ENCODE measurements at regions not wholly inside any gene's neighbourhood (a gene's known extent, or its start where the extent isn't known, plus 50 kb on each side); places are given as distances from the start of the nearest gene placed in this dataset.
A peak's percentile ranks its signal among the peaks of the same experiment; 100 is the strongest.

DNA sequence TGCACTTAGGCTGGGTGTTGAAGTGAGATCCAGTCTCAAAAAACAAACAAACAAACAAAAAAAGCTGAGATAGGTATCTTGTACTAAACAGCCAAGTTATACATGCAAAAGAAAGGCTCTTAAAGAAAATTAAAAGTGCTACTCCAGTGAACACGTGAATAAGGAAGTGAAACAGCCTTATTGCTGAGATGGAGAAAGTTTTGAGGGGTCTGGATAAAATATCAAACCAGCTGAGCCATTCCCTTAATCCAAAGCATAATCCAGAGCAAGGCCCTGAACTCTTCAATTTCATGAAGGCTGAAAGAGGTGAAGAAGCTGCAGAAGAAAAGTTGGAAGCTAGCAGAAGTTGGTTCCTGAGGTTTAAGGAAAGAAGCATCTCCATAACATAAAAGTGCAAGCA is 360.5 kb upstream of the DAB1 start:
- DNase-seq = no peak

DNA sequence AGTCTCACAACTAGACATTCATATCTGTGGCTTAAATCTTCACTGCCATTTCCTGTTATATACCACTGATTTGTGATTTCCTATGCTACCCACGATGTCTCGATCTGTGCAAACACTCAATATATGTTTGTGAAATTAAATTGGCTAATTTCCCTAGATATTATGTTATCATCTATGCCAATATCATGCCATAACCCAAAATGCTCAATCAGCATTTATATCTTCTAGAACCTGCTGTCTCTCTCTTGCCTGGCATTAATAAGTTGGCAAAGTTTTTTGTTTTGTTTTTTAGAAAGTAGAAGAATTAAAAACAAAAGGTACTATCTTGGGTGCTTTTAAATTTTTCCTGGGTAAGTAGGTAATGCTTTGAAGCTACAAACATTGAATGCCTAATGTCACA is 358.5 kb upstream of the DAB1 start:
- DNase-seq = no peak

DNA sequence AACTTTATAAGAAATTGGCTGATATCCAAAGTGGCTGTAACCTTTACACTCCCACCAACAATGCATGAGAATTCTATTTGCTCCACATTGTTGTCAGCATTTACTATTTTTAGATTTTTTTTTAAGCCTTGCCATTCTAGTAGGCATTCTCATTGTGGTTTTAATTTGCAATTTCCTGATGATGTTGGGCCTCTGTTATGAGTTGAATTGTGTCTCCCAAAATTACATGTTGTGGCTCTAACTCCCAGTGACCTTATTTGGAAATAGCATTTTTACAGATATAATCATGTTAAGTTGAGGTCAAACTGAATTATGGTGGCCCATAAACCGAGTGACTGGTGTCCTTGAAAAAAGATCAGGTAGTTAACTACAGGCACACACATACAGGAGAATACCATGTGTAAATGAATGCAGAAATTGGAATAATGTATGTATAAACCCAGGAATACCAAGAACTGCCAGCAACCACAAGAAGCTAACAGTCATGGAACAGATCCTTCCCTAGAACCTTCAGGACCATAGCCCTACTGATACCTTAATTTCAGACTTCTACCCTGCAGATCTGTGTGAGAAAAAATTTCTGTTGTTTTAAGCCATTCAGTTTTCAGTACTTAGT is 348.8 kb upstream of the DAB1 start:
- DNase-seq = peak; percentile 1

DNA sequence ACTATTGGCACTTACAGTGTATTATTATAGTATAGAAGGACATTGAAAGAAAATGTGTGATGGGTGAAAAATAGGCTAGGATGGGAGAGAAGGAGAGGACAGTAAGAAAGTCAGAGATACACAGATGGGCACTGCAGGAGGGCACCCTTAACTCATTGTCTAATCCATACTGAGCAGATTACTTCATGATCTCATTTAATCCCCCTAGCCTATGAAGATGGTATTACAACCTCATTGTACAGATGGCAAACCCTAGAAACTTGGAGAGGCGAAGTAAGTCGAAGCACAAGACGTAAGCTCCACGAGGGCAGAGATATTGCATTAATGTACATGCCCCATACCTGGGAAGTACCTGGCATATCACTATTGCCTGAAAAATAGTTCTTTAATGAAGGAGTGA is 346.9 kb upstream of the DAB1 start:
- DNase-seq = peak; percentile 4

DNA sequence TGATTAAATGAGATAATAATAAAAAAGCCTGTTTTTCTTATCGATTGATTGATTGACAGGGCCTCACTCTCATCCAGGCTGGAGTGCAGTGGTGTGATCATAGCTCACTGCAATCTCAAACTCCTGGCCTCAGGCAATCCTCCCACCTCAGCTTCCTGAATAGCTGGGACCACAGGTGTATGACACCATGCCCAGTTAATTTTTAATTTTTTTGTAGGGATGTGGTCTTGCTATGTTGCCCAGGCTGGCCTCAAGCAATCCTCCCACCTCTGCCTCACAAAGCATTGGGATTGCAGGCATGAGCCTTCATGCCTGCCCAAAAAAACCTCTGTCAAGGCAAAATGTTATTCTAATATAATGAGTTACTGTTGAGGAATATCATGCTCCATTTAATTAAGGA is 346.4 kb upstream of the DAB1 start:
- no peak for DNase-seq

DNA sequence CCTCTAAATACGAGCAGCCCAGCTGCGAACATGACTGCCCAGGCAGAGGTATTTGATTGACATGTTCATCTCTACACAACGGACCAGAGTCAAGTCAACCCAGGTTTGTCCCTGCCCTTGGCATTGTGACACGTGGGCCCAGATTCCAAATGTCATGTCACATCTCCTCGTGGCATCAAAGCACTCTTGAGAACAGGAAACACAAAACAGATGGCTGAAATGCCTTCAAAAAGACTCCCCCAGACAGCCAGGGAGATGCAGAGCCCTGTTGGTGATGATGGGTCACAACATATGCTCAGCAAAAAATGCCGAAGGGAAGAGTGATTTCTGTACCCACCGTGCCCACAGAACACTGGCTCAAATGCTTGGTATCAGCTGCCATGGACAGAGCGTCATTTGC is 337.8 kb upstream of the DAB1 start:
- DNase-seq = no peak

DNA sequence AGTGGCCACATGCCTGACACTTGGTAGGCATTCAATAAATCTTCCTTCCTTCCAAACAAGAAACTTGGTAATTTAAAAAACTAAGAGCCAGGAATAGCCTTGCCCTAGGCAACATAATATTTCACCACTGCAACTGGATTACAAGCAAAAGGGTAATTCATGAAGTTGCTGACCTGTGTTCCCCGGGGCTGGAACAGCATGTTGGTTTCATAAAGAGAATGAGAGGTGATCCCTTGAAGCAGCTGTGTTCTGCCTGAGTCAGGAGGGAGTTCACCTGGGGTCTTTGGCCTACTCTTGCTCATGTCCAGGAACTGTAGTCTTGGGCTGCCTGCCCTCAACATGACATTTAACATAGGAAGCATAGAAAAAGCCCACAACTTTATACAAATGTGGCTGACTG is 329.0 kb upstream of the DAB1 start:
- no peak for DNase-seq

DNA sequence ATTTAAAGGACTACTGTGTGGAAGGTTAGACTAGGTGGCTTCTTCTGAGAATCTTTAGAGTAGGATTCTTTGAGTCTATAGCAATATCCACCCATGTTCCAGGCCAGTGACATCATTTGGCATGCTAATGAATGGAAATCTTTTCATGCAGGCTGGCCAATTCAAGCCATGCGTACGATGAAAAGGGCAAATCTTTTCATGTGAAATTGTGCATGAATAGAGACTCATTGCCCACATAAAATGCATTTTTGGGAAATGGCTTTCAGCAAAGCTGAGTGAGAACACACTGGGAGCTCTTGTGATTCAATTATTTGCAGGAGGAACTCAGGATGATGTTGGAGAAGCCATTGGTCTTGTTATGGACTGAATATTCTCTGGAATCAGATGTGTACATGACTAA is 324.9 kb upstream of the DAB1 start:
- no peak for DNase-seq

DNA sequence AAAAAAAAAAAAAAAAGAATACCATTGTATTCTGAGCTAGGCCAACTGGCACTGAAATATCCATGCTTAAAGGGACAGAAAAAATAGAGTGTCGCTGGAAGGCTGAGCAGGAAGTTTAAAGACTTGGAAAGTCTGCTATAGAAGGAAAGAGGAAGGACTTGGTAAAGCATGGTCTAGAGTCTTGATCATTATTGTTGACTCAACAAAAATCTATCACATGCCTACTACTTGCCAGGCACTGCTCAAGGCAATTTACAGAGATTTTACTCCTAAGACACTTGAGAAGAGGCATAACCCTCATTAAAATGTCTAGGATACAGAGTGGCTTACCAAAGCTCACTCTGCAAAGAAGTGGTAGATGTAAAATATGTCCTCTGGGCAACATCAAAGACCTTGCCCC is 324.0 kb upstream of the DAB1 start:
- DNase-seq = no peak

DNA sequence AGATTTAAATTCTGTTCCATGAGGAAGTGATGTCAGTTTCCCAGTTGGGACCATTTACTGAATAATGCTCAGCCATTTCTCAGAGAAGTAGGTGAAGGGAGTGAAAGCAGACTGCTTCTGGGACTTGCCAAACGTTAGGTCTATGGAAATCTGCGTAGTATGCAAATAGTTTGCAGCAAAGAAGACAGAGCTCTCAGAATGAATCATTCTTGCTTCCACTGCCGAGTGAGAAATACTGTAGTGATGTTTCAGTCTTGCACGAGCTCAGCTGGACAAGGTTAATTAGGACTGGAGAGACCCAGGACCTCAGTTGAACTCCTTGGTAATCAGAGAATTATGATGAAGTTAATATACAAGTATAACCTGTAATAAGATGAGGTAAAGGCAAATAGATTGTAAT is 317.7 kb upstream of the DAB1 start:
- no peak for DNase-seq

DNA sequence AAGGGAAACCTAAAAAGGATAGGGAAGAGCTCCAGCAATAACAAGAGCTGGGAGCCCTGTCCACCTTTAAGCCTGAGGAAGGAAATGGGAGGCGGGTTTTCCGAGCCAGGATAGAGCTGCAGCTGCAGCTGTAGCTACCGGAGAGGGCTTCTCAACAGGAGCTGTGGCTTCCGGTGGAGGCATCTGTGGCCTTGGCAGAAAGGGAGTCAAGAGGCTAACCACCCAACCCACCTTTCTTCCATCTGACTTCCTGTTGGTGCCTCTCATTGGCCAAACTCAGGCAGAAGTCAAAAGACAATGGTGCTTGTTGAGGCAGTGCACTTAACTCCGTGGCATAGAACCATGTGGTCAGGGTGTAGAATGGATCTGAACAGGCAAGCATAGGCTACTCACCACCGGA is 313.1 kb upstream of the DAB1 start:
- DNase-seq = no peak

DNA sequence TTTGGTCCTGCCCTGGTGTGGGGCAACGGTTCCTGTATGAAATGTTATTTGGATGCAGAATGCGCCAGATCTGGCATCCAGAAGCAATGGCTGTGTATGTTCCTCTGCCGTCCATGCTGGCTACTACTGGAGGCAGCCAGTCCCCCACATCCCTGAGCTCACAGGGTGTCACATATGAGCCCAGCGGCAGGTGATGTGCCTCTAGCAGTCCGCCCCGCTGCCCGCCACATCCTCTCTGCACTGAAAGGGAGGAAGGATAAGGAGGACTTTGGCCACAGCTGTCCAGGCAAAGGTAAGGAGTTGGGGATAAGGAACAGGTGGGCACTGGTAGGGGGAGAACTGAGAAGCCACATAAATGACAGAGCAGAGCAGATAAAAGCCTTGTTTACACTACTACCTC is 305.3 kb upstream of the DAB1 start:
- no peak for DNase-seq

DNA sequence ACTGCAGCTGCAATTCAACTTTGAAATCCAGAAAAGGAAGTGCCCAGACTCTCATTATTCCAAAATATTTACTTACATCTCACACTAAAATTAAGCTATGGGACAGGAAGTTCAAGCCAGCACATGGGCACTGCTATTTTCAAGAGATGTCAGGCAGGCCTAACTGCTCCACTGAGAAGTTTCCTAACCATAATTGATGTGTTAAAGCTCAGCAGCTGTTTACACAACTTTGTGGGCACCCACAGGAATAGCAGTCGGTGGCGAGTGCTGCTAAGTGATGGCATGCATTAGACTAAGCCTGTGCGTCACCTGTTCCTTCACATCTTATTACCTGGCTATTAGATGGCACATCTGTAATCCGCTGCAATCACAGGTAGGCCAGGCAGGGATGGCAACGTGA is 303.3 kb upstream of the DAB1 start:
- DNase-seq = no peak

DNA sequence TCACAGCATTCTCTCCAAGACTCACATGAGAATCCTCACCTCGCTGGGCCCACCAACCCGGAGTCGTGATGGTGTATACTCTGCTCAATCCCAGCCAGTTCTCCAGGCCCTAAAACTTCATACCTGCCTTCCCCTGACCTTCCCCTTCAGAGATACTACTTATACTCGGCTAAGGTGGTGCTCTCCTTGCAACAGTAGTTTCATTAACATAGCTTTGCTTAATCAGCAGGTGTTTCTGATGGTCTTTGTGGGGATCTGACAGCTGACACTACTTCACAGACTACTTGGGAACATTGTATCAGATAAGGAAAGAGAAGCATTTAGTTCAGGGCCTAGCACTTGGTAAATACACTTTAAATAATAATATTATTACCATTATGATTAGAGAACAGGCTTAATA is 301.5 kb upstream of the DAB1 start:
- DNase-seq = no peak

DNA sequence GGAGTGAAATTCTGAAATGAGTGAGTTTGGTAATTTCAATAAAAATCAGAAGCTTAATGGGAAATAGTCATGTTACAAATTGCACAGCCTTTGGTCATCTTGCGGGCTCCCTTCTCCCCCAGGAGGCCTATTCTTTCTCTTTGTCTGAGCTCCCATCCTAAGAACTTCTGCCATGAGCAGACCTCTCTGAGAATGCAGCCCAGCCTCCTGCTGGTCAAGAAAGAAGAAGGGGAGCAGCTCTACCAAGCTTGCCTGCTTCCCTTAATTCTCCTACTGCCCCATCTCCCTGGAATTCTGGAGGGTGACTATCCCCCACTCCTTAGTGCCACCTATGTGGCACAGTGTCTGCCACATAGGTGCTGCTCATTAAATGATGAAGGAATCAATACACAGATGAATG is 300.7 kb upstream of the DAB1 start:
- no peak for DNase-seq

DNA sequence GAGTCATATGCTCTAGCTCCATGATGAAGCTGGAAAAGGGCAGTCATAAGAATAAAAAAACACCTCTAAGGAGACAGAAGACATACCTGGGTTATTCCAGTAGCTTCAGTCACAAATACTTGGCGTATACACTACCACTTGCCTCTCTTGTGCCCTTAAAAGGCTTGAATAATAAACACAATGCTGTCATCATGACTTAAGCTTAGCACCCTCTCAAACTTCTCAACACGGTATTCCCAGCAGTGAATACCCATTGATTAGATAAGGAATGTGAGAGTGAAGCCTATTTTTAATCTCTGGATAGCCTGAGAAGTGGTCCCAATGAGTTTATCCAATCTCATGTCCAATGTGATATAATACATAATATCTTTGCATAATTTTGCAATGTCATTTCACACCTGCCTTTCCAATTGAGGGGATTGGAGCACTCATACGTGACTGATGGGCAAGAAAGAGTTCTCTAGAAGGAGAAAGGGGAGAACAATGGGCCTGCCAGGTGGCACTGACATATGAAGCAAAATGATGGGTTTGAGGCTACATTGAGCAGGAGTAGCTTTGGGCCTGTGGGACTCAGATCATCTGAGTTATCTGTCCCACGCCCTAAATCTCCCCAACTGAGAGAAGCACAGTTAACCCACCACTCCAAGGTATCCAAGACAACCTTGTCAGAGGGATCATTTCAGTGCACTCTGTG is 298.6 kb upstream of the DAB1 start:
- no peak for DNase-seq

DNA sequence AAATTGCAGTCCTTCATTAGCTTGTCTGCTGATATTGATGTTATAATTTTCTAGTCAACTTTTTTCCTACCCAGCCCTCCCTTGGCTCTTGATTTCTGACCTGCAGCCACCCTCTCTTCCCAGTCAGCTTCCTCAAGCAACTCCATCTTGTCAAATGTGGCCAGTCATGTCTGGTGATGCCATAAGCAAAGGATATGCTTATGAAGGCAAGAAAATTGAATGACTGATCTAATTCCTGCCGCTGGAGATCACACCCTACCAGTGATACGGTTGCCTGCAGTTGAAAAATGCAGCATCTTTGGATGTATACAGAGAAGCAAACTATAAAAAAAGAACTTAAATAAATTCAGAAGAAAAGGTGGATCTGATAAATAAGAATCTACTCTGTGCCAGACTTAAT is 297.1 kb upstream of the DAB1 start:
- DNase-seq = no peak

DNA sequence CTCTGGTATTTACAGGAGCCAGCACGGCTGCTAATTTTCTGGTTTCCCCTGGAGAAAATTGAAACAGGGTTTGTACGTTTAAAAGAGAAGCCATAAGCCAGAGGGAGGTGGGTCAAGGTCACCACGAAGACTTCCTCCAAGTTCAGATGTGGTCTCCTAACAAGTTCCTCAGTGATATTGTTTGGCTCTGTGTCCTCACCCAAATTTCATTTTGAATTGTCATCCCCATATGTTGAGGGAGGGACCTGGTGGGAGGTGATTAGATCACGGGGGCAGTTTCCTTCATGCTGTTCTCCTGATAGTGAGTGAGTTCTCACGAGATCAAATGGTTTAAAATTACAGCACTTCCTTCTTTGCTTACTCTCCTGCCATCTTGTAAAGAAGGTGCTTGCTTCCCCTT is 295.4 kb upstream of the DAB1 start:
- no peak for DNase-seq

DNA sequence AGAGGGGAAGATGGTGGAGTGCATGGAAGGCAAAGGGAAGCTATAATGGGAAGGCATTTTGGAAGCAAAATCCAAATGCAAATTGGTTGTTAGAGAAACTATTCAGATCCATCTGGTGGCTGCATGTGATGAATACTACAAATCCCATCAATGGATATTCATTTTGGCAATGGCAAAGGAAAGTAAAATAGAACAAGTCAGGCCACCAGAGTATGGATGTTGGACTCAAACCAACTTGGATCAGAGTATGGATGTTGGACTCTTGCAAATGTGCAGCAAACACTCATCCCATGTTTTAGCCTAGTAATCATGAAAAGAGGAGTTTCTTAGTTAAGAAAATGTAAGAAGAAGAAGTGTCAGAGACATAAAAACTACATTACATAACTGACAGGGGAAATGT is 289.6 kb upstream of the DAB1 start:
- no peak for DNase-seq

DNA sequence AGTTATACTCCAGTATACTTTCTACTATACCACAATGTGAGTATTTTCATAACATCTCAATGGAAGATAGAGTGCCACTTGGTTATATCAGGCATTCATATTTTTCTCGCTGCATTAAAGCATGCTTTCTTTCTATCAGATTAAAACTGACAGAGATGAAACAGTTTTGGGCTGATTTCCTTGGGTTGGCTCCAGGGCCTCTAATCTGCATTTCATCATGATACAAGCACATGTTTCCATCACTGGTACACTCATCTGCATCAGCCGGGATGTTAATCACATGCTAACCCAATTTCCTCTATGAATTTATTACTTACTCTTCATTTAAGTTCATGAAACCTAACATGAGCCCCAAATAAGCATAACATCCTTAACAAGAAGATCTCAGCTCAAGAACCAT is 289.0 kb upstream of the DAB1 start:
- no peak for DNase-seq

DNA sequence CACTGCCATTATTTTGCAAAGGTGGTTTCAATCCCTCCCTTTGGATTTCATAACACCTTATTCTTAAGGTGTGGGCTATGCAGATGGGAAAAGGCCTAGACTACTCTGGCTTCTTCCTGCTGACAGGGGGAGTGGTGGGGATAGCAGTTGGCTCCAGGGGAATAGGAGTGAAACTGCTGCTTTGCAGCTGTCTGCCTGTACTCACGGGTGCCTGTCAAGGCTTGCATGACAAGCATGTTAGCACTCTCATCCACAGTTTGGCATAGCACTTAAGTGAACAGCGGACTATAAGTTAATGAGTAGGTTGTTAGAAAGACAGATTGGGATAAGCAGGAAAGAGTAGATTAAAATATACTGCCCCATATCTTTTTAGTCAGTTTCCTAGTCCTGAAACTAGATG is 287.5 kb upstream of the DAB1 start:
- DNase-seq = no peak

DNA sequence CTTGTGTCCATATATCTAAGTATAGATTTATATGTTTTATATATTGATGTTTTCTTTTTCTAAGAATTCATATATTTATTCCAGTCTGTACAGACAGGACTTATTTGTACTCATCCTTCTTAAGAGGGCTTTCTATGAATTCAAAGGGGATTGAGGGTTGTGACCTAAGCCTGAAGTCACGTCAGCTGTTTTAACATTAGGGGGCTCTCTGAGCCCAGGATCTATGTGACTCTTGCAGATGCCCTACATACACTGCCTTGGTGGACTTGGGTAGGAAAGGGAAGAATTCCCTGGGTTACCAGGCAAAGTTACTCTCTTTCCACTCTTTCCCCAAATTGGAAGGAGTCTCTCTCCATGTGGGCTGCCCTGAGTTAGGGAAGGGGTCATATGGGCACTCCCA is 283.8 kb upstream of the DAB1 start:
- DNase-seq = no peak

DNA sequence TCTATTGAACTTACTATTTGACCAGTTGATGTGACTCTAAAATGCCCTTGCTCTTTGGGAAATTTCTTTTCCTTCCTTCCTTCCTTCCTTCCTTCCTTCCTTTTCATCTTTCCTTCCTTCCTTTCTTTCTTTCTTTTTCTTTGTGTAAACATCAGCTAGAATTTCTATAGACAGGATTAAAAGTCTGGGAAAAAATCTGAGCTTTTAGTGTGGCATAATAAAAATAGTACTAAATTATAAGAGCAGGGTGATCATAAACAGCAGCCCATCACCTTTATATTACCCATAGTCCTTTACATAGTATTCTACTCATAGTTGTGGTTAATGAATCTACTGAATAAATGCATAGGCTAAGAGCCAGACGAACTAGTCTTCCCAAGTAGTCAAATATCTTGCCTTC is 281.0 kb upstream of the DAB1 start:
- DNase-seq = no peak

DNA sequence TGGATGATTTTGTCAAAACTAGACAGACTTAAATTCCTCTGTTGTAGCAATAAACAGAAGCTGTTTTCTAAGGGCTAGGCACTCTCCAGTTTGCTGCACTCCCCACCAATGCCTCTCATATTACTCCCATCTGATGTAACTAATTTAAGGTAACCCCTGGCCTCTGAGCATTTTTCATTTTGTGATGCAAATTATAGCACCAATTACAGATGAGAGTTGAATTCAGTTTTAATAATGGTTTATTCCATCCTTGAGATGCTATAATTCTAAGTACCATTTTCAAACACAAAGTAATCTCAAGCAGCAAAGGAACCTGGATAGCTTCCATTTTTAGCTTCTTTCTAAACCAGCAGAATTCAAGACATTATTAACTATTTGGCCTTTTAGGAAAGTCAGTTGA is 280.4 kb upstream of the DAB1 start:
- no peak for DNase-seq

DNA sequence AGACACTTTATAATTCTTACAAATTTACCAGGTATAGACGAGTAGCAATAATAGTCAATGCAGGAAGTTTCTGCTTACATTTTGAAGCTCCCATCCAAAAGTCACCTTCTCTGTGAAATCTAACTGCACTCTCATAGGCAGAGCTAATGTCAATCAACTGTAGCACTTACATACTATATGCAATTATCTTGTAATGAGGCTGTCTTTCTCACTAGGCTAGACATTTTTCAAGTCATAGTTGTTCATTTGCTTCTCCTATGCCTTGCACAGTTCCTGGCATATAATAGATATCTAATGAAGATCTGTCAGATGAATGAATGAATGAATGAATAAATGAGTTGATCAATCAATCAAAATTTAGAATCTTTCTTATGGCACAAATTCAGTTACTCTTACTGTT is 273.0 kb upstream of the DAB1 start:
- DNase-seq = no peak

DNA sequence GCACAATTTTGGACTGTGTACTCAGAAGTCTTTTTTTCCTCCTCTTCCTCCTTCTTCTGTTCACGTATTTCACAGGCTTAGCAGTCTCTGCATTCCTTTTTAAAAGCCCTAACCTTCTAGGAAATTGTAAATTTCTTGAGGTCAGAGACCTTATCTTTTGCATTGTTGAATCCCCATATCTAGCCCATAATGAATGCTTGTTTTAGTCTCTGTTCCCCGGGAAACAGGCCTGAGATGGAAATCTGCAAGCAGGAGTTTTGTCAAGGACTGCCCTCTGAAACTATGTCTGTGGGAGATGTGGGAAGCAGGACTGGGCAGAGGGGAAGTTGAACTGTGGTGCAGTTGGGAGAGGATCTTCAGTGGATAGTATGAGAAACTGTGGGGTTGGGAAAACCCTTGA is 272.2 kb upstream of the DAB1 start:
- DNase-seq = no peak
